ENCODE measurements at regions not wholly inside any gene's neighbourhood (a gene's known extent, or its start where the extent isn't known, plus 50 kb on each side); places are given as distances from the start of the nearest gene placed in this dataset.

GRCh38 chr15:61701455-61701854 lies 358.8 kb downstream of the VPS13C start:
- TF ChIP-seq MAFK (IDR thresholded peaks at IDR 0.05; ENCODE audit: low read depth, low read length) (no peak), RCOR1 (IDR thresholded peaks at IDR 0.05; ENCODE audit: insufficient replicate concordance, low read length) (no peak), MAZ (IDR thresholded peaks at IDR 0.05; ENCODE audit: borderline replicate concordance, low read depth, low read length) (no peak), RFX5 (IDR thresholded peaks at IDR 0.05; ENCODE audit: low read depth, low read length) (no peak), CHD1 (IDR thresholded peaks at IDR 0.05; ENCODE audit: low read depth, low read length) (no peak), USF2 (IDR thresholded peaks at IDR 0.05; ENCODE audit: low read depth, low read length) (no peak), SMC3 (IDR thresholded peaks at IDR 0.05; ENCODE audit: low read depth, low read length) (no peak), BHLHE40 (IDR thresholded peaks at IDR 0.05; ENCODE audit: low read depth, low read length) (no peak)
- intact Hi-C loops (cut with micrococcal nuclease): no loop called here
- no peak overlapping the region for H3K4me2 ChIP-seq (ENCODE audit: low read depth, low read length)
- H2AFZ ChIP-seq (replicated peaks; ENCODE audit: low read length, poor library complexity): no peak overlapping the region
- dilution Hi-C loops (cut with HindIII; ENCODE audit: low sequenced_read_pairs, unreplicated experiment): no loop called here
- CTCF ChIA-PET: no interaction called here
- no peaks in the 10 kb centered on the region for H3K4me1 ChIP-seq (ENCODE audit: control insufficient read depth, insufficient read depth, low read length)
- no peak overlapping the region for H3K27ac ChIP-seq (ENCODE audit: insufficient read depth, low read length)
- in situ Hi-C loops (cut with MboI; ENCODE audit: low sequenced_read_pairs): no loop called here
- H3K27me3 ChIP-seq (ENCODE audit: control insufficient read depth, insufficient read depth, low read length): no peaks in the 10 kb centered on the region
- H3K14ac ChIP-seq (replicated peaks; ENCODE audit: low read depth, low read length): no peak overlapping the region
- H3K4ac ChIP-seq (ENCODE audit: low read depth, low read length): no peak overlapping the region
- WGBS, 2 experiments (ENCODE audit: extremely low coverage in 2 of 2, insufficient read length in 1 of 2): no CpG with 5 or more reads among the region's 4 CpGs
- no peak overlapping the region for H2AK5ac ChIP-seq (ENCODE audit: low read depth, low read length)
- H3K9me1 ChIP-seq (ENCODE audit: insufficient read depth, low read length): no peaks in the 10 kb centered on the region
- H3K9me3 ChIP-seq (ENCODE audit: control insufficient read depth, insufficient read depth, low read length): no peaks in the 10 kb centered on the region
- BruUV-seq (replicated peaks): no TSS peak
- no peak overlapping the region for H2BK5ac ChIP-seq (ENCODE audit: low read depth, low read length, poor library complexity, severe bottlenecking)
- no peak overlapping the region for H3K23ac ChIP-seq (ENCODE audit: low read depth, low read length)
- H2AK9ac ChIP-seq (replicated peaks; ENCODE audit: low read depth, low read length, poor library complexity): no peak overlapping the region
- ATAC-seq (ENCODE audit: low read depth) (no peak), DNase-seq (no peak)
- H4K8ac ChIP-seq (ENCODE audit: low read depth in 2 of 2, low read length in 2 of 2): no peak overlapping the region
- H2BK120ac ChIP-seq (ENCODE audit: low read depth, low read length): no peak overlapping the region
- no peak overlapping the region for H2BK15ac ChIP-seq (ENCODE audit: low read depth, low read length)
- H3K4me3 ChIP-seq (ENCODE audit: insufficient read depth, low read depth, low read length): no peak overlapping the region
- H4K5ac ChIP-seq (ENCODE audit: low read depth, low read length): no peak overlapping the region
- POLR2A ChIA-PET (ENCODE audit: unreplicated experiment): no interaction called here
- H4K20me1 ChIP-seq (ENCODE audit: insufficient read depth, low read length): no peaks in the 10 kb centered on the region
- H3K36me3 ChIP-seq (ENCODE audit: control insufficient read depth, insufficient read depth, low read length): no peaks in the 10 kb centered on the region
- no peak overlapping the region for H3K18ac ChIP-seq (ENCODE audit: low read depth, low read length)
- no peak overlapping the region for H4K91ac ChIP-seq (ENCODE audit: insufficient read depth, low read depth, low read length)
- H2BK20ac ChIP-seq (ENCODE audit: low read depth, low read length): no peak overlapping the region
- H3K9ac ChIP-seq (ENCODE audit: low read depth, low read length): no peak overlapping the region
- H3K79me1 ChIP-seq (ENCODE audit: low read depth in 1 of 2, low read length in 2 of 2): no peaks in the 10 kb centered on the region
- H3K56ac ChIP-seq (ENCODE audit: extremely low read depth, insufficient read depth, low read length): no peak overlapping the region
